GM21447 (cell line): ENCODE measurements at regions not wholly inside any gene's neighbourhood (a gene's known extent, or its start where the extent isn't known, plus 50 kb on each side); places are given as distances from the start of the nearest gene placed in this dataset.
"Not testable (repeated sequence)": the region's sequence is repeated elsewhere in the genome, so short reads cannot be mapped to it uniquely, and the experiment has no call there.

ENCODE experiments used
- ATAC-seq: cut with Tn5 transposase; IDR thresholded peaks from one replicate; pipeline ENCODE4 v1.9.1; 2021; ENCODE audit not compliant: unreplicated experiment

DNA sequence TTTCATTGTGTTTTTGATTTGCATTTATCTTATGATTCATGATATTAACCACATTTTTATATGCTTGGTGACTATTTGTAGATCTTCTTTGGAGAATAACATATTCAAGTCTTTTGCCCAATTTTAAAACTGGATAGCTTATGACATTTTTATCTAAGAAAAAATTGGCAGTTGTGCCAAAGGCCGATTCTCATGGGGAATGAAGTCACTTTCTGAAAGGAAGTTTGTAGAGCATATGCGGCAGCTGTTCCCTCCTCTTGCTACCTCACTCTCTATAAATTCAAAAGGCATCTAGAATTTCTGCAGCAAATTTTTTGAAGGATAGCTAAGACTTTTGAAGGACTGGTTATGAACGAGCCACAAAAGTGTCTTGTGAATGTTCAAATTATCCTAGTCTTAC lies 2353.5 kb downstream of the ARAP2 start:
- no peak for ATAC-seq

DNA sequence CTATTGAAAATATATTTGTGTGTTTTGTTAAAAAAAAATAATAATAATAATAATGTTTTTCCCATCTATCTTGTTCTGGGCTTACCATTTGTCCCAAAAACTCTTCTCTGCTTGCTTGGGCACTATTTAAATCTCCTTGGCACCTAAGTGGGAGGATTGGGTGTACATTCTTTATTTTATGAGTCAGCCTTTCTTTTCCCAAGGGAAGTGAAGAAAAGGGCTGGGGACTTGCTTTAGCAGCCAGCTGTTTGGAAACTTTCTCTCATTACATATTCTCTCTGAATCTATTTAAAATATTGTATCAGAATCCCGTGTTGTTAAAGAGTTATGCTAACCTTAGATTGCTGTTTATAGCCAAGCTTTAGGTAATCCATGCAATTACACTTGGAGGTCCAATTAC lies 2332.4 kb downstream of the ARAP2 start:
- no peak for ATAC-seq

DNA sequence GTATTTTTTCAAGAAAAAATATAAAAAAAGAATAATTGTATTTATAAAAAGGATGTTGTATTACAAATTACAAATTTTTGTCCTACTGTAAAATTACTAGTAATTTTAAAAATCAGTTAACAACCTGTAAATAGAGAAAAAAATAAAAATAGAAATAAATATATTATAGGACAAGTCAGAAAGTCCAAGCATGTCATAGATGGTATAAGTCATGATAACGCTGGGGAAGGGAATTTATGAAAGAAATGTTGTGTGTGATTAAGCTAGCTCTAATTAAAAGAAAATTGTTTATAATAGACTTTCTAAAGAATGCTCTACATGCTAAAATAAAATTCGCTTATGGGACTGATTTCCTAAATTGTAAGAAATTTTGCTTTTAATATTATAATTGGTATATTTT lies 2329.9 kb downstream of the ARAP2 start:
- no peak for ATAC-seq

DNA sequence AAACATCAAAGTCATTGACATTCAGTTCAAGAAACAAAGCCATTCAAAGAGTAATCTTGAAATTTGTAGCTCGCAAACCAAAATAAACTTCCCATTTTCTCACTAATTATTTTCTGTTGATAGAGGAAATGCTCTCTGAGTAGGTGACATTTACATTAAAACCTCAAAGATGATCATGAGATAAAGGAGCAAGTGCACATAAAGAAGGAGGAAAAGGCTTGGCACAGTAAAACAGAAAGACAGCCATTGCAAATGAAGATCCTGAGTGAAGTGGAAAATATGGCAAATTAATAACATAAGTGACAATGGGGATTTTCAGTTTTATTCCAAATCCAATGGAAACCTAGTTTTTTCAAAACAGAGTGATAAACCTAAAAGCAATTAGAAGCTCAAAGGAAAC lies 2320.8 kb downstream of the ARAP2 start:
- no peak for ATAC-seq

DNA sequence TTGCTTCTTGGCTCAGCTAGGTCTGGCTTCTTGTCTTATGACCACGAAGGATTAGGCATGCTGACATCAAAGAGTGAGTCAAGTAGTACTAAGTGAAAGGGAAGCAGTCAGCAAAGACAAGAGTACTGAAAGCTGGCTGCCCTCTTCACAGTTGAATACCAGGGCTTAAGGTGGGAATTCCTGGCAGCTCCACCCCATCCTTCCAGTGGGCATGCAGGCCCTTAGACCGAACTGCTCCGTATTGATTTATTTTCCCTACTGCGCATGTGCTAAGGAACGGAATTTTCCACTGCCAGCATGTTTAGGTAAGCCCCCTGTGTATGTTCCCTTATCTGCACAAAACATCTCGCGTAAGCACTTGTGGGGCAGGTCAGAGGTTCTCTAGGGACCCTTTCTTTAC lies 2320.1 kb downstream of the ARAP2 start:
- no peak for ATAC-seq

DNA sequence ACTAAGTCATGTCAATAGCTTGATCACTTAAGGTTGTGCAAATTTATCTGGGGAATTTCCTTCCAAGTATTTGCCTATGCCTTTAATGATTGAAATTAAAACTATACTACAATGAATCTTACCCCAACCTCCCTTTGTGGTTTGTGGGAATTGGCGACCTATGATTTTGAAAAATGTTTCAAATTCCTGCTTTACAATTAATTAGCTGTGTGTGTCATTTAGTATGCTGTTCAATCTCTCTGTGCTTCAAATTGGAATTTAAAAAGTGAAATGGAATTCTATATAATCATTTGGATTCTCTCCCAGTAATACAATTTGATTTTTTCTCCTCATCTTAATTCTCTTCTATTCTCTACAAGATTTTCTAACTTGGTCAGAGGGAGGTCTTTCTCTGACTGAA lies 2319.5 kb downstream of the ARAP2 start:
- no peak for ATAC-seq

DNA sequence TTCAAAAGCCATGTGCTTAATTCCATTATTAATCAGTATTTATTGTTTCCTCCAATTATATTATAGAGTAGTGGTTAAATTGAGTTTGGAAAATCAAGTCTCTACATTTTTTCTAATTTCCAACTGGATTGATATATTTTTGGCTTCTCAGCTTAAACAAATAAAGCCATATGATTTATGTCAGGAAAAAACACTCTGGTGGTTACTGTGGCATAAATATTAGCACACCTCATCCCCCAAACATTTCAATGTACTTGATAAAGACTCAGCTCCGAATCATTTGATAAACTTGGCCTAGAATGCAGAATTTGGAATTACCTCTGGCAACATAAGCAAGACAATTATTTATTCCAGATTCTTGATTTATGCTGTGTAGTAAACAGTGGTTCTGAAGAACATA lies 2313.8 kb downstream of the ARAP2 start:
- ATAC-seq = no peak

DNA sequence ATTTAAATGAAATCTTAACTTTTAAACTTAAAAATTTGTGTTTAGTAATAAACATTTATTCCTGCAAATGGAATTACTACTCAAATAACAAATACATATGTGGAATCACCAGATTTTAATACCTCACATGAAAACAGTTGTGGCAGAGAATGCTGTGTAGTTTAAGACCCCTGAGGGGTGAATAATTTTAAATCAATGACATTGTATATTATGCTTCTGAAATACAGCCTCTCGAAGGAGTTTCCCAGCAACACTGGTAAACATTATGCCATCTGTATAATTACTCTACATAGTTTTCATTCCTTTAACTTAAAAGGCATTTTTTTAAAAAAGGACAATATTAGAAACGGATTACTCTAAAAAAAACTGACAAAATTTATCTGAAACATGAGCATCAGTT lies 2313.3 kb downstream of the ARAP2 start:
- ATAC-seq = no peak

DNA sequence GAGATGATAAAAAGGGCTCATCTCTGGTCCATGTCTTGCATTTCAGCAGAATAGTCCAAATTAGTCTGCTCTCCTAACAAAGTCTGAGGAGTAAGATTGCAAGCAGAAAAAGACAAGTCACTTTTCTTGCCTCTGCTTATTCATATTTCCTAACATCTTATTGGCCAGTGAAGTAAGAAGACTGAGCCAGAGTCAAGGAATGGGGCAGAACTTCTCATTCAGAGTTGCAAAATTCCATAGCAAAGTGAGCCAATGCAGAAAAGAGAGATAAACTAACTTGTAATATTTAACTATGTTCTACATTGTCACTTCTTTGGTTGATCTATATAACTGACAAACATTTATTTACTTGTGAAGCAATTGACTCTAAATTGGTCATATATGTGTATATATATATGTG lies 2304.0 kb downstream of the ARAP2 start:
- ATAC-seq = no peak

DNA sequence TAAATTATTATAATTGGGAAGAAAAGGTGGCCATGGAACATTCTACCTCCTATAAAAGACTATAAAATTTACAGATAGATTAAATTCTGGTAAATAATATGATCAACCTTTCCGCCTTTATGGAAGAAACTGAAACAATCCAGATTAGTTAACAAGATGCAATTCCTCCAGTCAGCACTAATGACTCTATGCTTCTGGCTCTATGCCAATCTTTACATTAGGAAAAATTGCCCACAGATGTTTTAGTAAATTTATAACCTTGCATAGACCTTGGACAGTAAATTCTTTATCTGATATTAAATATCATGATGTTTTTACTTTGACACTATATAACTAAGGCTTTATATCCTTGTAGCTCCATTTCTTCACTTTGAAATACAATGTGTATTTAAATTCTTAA lies 2302.5 kb downstream of the ARAP2 start:
- ATAC-seq = no peak

DNA sequence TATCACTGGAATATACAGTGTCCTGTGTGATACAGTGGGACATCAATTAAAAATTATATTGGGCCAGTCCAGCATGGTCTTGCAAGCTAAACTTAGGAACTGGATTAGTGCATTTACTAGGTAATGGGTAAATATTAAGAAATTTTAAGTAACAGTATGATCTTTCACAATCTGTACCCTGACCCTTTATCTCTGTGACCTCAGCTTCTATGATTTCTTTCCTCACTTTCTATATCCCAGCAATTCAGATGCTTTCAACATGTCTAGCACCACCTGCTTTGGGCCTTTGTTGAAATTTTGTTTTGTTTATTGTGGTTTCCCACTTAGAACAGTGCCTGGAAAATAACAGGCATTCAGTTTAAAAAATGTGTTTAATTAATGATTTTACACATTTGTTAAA lies 2295.4 kb downstream of the ARAP2 start:
- no peak for ATAC-seq

DNA sequence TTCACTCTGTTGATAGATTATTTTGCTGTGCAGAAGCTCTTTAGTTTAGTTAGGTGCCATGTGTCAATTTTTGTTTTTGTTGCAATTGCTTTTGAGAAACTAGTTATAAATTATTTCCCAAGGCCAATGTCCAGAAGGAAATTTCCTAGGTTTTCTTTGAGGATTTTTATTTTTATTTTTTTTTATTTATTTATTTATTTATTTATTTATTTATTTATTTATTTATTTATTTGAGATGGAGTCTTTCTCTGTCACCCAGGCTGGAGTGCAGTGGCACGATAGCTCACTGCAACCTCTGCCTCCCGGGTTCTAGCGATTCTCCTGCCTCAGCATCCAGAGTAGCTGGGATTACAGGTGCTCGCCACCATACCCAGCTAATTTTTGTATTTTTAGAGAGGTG lies 2290.5 kb downstream of the ARAP2 start:
- ATAC-seq = not testable (repeated sequence)

DNA sequence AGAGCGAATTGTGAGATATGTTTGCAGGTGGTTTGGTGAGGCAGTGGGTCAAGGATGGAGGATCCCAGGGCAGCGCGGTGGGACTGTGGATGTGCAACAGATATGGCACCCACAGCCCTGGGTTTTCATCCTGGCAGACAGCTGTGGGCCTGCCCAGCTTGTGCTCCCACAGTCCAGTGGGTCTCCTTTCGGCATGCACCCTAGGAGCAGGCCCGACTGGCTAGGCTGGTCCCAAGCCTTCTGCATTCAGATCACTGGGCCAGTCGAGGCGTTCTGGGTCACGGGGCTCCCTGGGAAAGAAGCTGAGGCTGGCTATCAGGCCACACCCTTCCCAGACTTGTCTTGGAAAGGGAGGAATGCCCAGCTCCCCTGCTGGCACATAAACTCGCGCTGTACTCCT lies 2289.6 kb downstream of the ARAP2 start:
- no peak for ATAC-seq

DNA sequence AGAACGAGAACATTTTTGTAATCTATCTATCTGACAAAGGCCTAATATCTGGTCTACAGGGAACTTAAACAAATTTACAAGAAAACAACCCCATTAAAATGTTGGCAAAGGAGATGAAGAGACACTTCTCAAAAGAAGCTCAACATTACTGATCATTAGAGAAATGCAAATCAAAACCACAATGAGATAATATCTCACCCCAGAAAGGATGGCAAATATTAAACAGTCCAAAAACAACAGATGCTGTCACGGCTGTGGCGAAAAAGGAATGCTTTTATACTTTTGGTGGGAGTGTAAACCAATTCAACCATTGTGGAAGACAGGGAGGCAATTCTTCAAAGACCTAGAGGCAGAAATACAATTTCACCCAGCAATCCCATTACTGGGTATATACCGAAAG lies 2284.8 kb downstream of the ARAP2 start:
- no peak for ATAC-seq

DNA sequence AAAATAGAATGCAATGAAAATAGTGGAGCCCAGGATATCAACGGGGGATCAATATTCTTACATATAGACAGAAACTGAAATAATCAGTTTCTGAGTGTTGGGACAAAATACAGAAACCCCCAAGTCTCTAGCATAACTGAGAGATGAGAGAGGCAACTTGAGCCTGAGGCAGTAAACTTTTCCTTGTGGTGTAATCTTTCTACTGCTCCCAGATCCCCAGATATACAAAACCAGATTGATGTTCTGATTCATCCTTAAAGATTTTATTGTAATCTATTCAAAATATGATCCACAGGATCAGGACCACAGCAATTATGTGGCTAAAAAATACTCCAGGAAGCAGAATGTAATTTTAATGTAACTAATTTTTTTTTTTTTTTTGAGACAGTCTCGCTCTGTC lies 2282.6 kb downstream of the ARAP2 start:
- no peak for ATAC-seq

DNA sequence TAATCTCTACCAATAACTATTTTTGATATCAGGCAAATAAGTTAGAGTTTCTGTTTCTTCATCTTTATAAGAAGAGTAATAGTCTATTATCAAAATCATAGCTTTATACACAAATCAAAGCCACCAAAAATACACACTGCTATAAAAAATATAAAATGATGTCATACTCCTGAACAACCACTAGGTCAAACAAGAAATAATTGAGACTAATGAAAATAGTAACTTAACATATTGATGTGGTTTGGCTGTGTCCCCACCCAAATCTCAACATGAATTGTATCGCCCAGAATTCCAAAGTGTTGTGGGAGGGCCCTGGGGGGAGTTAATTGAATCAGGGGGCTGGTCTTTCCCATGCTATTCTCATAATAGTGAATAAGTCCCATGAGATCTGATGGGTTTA lies 2277.5 kb downstream of the ARAP2 start:
- no peak for ATAC-seq

DNA sequence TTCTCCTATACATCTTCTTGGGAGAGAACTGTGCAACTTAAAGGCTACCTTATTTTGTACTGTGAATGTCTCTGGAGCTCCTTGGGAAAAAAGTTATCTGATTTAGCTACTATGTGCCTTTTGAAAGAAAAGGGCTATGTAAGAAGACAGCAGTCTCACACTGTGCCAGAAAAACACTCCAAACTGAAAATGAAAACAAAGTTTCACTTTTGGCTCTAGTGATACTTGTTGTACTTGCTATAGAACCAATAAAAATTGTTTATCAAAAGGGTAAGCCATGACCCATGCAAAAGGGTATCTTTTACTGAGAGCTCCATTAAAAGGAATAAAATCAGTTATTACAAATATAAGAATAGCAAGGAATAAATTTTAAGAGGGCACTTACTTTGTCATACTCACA lies 2270.0 kb downstream of the ARAP2 start:
- ATAC-seq = no peak

DNA sequence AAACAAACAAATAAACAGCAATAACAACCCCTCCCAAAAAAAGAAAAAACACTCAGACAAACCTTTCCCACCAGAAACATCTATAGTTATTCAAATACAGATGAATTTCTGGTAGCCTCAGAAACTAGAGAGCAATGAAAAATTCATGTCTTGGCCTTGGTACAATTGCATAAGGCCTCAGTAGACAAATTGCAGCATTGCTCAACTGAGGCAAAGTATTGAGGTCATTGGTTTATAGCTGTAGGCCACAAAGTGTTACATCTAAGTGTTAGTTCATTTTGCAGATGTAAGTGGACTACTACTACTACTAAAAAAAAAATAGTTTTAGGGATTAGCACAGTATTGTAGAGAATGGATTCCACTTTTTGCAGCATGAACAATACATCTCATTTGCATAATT lies 2268.3 kb downstream of the ARAP2 start:
- ATAC-seq = no peak

DNA sequence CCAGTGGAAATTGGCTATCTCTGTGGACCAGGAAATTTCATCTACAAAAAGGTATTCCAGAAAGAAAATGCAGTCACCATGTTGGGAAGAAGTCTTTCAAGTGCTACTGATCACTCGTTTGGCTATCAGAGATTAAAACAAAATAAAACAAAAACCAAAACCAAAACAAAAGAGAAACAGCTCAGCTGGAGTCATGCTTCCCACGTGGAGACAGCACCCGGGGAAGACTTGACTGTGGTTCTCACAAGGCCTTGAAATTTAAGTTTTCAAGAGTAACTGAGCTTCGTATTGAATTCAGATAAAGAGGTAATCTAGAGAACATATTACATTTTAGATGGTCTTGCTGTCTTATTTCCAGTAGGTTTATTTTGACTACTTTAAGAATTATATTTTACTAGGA lies 2264.5 kb downstream of the ARAP2 start:
- ATAC-seq = not testable (repeated sequence)

DNA sequence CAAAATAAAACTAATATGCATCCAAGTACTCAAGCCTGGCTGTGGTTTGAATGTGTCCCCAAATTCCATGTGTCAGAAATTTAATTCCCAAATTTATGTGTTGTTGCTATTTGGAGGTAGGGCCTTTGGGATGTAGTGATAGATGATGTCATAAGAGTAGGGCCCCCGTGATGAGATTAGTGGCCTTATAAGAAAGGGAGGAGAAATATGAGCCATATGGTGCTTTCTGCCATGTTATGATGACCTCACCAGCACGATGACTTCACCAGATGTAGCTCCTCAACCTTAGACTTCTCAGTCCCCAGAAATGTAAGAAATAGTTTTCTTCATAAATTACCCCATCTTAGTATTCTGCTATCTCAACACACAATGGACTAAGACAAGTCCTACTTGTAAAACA lies 2264.0 kb downstream of the ARAP2 start:
- ATAC-seq = no peak

DNA sequence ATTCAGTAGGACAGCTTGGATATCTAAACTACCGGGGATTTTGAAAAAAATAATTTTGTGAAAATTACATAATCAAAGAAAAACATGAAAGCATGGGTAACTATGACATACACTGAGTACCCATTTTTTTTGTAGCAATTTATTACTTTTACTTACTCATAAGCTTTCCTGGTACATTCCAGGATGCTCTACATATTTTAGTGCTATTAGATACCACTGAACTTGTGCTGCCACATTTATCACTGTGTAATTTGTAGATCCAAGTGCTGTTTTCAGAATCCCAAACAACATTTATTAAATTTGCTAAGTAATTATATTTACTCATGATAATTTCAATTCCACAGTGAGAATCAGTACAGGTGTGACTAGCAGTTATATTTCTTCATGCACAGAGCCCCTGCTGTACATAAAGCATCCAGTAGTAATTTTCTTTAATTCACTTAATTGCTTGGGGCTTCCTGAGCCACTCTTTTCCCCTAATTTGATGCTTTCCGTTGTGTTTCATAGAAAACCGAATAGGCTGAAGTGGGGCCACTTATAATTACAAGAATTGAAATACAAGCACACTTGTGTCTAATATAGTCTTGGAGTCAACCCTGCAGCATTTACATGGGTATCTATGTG lies 2254.4 kb downstream of the ARAP2 start:
- no peak for ATAC-seq

DNA sequence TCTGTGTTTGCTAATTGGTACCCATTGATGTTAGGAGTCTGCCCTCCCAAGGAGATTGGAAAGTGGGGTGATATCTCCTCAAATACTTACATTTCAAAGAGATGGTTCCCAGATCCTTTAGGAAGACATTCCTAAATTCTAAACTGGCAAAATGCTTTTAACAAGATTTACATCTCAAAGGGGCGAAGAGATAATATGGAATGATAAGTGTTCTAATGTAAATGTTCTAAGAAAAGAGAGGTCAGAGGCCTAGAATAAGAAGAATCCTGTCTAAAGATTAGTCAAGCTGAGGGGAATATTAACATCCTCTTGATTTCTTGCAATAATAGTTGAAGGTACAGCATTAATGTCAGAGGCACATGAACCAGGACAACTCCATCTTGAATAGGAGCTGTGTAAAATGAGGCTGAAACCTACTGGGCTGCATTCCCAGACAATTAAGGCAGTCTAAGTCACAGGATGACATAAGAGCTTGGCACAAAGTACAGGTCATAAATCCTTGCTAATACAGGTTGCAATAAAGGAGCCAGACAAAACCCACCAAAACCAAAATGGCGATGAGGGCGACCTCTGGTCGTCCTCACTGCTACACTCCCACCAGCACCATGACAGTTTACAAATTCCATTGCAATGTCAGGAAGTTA lies 2248.1 kb downstream of the ARAP2 start:
- no peak for ATAC-seq

DNA sequence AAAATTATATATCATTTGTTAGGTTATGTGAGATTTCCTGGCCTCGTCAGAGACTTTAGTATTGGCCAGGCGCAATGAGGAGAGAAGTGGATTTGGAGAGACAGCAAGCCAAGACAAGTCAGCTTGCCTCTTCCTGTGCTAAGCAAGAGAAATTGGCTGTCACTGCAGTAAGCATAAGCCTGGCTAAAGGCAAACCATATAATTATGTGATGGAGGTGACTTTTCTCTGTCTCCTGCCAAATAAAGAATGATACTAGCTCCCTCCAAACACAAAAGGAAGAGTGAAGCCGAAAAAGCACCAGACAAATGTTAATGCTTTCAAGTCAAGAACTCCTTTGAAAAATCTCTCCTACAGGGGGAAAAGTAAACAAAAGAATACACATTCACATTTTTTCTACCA lies 2246.0 kb downstream of the ARAP2 start:
- ATAC-seq = no peak
